ENCODE measurements at regions not wholly inside any gene's neighbourhood (a gene's known extent, or its start where the extent isn't known, plus 50 kb on each side); places are given as distances from the start of the nearest gene placed in this dataset.

DNA sequence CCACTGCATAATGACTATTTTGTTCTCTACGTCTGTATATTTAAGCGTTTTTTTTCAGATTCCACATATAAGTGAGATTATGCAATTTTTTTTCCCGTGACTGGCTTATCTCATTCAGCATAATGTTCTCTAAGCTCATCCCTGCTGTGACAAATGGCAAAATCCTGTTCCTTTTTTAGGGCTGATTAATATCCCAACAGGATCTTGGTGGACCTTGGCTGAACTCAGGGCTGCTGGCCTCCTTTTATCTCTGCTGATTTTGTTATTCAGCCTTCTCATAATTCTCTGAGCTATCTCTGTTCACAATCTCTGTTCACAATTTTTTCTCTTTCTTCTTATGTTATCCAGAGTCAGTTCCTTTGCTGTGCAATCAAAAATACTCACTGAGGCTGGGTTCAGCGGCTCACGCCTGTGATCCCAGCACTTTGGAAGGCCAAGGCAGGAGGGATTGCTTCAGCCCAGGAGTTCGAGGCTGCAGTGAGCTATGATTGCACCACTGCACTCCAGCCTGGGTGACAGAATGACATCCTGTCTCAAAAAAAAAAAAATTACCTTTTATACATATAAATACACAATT lies 1035.9 kb upstream of the AUTS2 start:
- TF ChIP-seq POLR2A (IDR thresholded peaks at IDR 0.05) (no peak), POLR2AphosphoS5 (IDR thresholded peaks at IDR 0.05) (peak in 1 of 4 donors; percentile 17)
- TF ChIP-seq, protein P1, sequence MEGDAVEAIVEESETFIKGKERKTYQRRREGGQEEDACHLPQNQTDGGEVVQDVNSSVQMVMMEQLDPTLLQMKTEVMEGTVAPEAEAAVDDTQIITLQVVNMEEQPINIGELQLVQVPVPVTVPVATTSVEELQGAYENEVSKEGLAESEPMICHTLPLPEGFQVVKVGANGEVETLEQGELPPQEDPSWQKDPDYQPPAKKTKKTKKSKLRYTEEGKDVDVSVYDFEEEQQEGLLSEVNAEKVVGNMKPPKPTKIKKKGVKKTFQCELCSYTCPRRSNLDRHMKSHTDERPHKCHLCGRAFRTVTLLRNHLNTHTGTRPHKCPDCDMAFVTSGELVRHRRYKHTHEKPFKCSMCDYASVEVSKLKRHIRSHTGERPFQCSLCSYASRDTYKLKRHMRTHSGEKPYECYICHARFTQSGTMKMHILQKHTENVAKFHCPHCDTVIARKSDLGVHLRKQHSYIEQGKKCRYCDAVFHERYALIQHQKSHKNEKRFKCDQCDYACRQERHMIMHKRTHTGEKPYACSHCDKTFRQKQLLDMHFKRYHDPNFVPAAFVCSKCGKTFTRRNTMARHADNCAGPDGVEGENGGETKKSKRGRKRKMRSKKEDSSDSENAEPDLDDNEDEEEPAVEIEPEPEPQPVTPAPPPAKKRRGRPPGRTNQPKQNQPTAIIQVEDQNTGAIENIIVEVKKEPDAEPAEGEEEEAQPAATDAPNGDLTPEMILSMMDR (IDR thresholded peaks at IDR 0.05): no peak
